ENCODE measurements at regions not wholly inside any gene's neighbourhood (a gene's known extent, or its start where the extent isn't known, plus 50 kb on each side); places are given as distances from the start of the nearest gene placed in this dataset.
"Not testable (repeated sequence)": the region's sequence is repeated elsewhere in the genome, so short reads cannot be mapped to it uniquely, and the experiment has no call there.

- no peak for DNase-seq (ENCODE audit: low read depth, low spot score)
- Histone ChIP-seq H3K27ac (ENCODE audit: low read depth, low read length) (no peak overlapping the region), H3K27me3 (ENCODE audit: control insufficient read depth, insufficient read depth, low read length) (no peaks in the 10 kb centered on the region), H3K4me3 (ENCODE audit: low read depth, low read length) (no peak overlapping the region), H3K9me3 (ENCODE audit: control insufficient read depth, insufficient read depth, low read length) (peaks cover 79% of the 10 kb centered on the region)
- ChIA-PET POLR2A (no interaction called here), CTCF (no interaction called here)
- TF ChIP-seq, protein P1, sequence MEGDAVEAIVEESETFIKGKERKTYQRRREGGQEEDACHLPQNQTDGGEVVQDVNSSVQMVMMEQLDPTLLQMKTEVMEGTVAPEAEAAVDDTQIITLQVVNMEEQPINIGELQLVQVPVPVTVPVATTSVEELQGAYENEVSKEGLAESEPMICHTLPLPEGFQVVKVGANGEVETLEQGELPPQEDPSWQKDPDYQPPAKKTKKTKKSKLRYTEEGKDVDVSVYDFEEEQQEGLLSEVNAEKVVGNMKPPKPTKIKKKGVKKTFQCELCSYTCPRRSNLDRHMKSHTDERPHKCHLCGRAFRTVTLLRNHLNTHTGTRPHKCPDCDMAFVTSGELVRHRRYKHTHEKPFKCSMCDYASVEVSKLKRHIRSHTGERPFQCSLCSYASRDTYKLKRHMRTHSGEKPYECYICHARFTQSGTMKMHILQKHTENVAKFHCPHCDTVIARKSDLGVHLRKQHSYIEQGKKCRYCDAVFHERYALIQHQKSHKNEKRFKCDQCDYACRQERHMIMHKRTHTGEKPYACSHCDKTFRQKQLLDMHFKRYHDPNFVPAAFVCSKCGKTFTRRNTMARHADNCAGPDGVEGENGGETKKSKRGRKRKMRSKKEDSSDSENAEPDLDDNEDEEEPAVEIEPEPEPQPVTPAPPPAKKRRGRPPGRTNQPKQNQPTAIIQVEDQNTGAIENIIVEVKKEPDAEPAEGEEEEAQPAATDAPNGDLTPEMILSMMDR (IDR thresholded peaks at IDR 0.05; ENCODE audit: low read depth, low read length), result no peak
These were observed 120.2 kb upstream of the AFDN start for GRCh38 chr6:167706313-167707109.

DNA sequence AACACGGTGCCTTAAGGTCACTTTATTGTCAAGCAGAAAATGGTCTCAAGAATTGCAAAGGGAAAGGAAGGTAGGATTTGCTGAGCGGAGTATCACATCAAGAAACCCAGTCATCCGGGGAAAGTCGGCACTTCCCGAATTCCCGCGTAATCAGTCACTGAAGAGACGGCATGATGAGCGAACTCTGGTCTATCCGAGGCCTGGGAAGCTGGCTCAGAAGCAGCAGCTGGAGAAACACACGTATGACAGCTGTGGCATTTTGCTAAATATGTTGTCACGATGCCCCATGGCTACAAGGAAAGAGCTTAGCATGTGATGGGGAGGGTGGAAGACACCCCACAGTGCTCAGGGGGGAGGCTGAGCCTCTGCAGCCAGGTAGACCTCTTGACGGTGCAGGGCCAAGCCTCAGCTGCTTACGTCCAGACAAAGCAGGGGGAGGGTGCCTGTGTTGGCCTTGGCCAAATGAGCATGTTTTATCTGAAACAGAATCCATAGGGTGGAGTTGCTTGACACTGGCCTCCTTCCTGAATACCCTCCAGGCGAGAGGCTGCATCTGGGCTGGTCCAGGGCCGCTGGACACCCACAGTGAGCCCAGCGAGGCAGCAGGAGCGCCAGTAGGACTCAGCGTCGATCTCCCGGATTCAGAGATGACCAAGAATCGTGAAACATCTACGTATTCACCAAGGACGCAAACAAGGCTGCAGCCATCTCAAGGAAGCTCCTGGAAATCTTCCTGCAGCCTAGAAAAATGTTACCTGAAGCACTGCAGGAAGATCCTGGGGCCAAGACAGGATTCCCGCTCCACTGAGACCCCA lies 118.8 kb upstream of the AFDN start:
- DNase-seq (ENCODE audit: low read depth, low spot score), result no peak
- Histone ChIP-seq H3K27ac (ENCODE audit: low read depth, low read length) (no peak overlapping the region), H3K4me3 (ENCODE audit: low read depth, low read length) (no peak overlapping the region), H3K27me3 (ENCODE audit: control insufficient read depth, insufficient read depth, low read length) (no peaks in the 10 kb centered on the region), H3K9me3 (ENCODE audit: control insufficient read depth, insufficient read depth, low read length) (peaks cover 89% of the 10 kb centered on the region)
- TF ChIP-seq, protein P1 (IDR thresholded peaks at IDR 0.05; ENCODE audit: low read depth, low read length), result no peak
- ChIA-PET POLR2A (no interaction called here), CTCF (no interaction called here)

DNA sequence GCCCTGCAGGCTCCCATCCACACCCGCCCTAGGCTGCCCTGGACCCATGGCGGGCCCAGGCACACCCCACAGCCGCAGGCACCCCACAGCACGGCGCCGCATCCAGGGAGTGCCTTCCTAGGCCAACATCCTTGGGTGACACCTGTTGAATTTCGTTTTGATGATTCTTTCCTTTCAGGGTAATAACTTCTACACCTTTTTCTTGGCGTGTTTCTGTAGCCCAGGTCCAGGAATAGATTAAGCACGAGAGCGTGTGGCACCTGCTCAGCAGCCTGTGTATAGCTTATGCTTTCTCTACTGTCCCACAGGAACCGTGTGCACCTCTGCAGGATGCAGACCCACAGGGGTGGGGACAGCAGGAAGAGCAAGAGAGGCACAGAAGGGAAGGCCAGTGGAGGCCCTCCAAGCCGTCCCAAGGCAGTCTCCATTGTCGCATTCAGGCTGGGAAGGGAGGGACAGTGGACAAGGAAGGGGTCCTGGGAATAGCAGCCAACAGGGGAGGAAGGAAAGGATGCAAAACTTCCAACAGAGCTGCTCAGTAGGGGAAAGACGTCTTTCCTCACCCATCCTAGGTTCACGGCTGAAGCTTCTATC lies 118.1 kb upstream of the AFDN start:
- Histone ChIP-seq H3K4me3 (ENCODE audit: low read depth, low read length) (no peak overlapping the region), H3K27ac (ENCODE audit: low read depth, low read length) (no peak overlapping the region), H3K9me3 (ENCODE audit: control insufficient read depth, insufficient read depth, low read length) (peaks cover 89% of the 10 kb centered on the region), H3K27me3 (ENCODE audit: control insufficient read depth, insufficient read depth, low read length) (no peaks in the 10 kb centered on the region)
- TF ChIP-seq, protein P1 (IDR thresholded peaks at IDR 0.05; ENCODE audit: low read depth, low read length), result no peak
- POLR2A ChIA-PET, result no interaction called here
- CTCF ChIA-PET, result no interaction called here
- DNase-seq (ENCODE audit: low read depth, low spot score), result no peak

DNA sequence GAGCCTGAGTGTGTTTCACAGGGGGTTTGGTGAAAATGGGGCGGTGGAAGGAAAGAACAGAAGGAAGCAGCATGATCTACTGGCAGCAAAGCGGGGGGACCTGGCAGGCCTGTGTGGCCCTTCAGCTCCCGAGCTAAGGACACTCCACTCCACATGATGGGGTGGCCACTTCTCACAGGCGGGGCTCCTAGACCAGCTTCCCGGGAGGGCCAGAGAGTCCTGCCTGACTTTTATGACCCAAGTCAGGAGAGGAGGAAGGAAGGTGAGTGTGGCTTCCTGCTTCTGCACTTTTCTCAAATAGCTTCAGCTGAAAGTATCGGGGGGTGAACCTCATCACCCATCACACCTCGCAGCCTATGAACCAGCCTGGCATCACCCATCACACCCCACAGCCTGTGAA lies 117.5 kb upstream of the AFDN start:
- H3K27me3 ChIP-seq (ENCODE audit: control insufficient read depth, insufficient read depth, low read length), result no peaks in the 10 kb centered on the region
- TF ChIP-seq, protein P1 (IDR thresholded peaks at IDR 0.05; ENCODE audit: low read depth, low read length), result no peak
- H3K4me3 ChIP-seq (ENCODE audit: low read depth, low read length), result no peak overlapping the region
- H3K27ac ChIP-seq (ENCODE audit: low read depth, low read length), result no peak overlapping the region
- peaks cover 89% of the 10 kb centered on the region for H3K9me3 ChIP-seq (ENCODE audit: control insufficient read depth, insufficient read depth, low read length)
- CTCF ChIA-PET, result no interaction called here
- POLR2A ChIA-PET, result no interaction called here
- no peak for DNase-seq (ENCODE audit: low read depth, low spot score)

DNA sequence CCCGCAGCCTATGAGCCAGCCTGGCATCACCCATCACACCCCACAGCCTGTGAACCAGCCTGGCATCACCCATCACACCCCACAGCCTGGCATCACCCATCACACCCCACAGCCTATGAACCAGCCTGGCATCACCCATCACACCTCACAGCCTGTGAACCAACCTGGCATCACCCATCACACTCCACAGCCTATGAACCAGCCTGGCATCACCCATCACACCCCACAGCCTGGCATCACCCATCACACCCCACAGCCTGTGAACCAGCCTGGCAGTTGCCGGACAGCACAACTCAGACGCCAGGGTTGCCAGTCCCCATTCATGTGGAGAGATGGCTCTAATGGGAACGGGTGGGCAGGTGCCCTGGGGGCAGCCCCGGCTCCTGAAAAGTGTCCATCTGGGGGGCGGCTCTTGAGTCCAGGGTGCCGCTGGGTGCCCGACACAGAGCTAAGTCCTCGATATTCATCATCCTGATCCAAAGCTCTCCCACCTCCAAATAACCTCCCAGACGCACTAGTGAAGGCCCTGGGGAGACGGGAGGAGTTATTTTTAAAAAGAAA lies 116.9 kb upstream of the AFDN start:
- H3K9me3 ChIP-seq (ENCODE audit: control insufficient read depth, insufficient read depth, low read length), result peaks cover 84% of the 10 kb centered on the region
- H3K27me3 ChIP-seq (ENCODE audit: control insufficient read depth, insufficient read depth, low read length); H3K4me3 ChIP-seq (ENCODE audit: low read depth, low read length); H3K27ac ChIP-seq (ENCODE audit: low read depth, low read length); CTCF ChIA-PET; POLR2A ChIA-PET; DNase-seq (ENCODE audit: low read depth, low spot score): not testable (repeated sequence)
